Smooth muscle cell of the brain vasculature (primary cell): ENCODE measurements at regions not wholly inside any gene's neighbourhood (a gene's known extent, or its start where the extent isn't known, plus 50 kb on each side); places are given as distances from the start of the nearest gene placed in this dataset.

Experiments
- DNase-seq: peaks from one replicate; pipeline ENCODE4 v3.0.0-alpha.2; 2012; ENCODE audit warnings: low read depth, low spot score

DNA sequence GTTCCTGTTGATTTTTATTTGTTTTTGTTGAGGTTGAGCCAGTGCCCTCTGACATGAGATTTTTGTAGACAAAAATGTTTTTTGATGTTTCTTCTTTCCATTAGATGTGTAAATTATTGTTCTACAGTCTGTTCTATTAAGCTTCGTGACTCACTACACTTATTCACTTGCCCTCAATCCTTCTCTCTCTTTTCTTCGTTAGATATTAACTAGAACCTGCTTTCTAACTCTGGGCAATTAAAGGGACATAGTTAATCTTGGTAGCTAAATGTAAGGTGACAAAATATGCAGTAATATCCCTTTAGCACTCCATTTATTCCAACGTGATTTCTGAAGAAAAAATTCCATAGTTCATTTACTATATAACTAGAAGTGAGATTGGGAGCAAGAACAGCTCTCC, 333.9 kb downstream of the PDHA2 start:
- DNase-seq = no peak

- DNase-seq = no peak
Measured at GRCh38 chr4:96175871-96176270, 336.0 kb downstream of the PDHA2 start.

GRCh38 chr4:96183611-96184010, 343.7 kb downstream of the PDHA2 start:
- DNase-seq = no peak

DNA sequence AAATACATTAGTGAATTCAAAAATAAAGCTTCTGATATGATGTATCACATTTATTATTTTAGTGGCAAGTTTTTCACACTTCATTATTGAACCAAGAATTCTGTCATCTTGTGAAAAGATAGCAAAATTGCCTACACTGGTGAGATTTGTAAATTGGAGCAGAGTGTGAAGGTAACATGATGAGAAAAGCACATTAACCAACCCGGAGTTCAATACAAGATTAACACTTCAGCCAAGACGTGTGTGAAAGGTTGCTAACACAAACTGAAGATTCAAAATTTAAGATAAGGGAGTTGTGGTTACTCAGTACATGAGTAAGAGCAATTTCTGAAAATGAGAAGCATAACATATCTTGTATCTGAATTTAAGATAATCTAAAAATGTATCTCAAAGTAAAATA, 346.7 kb downstream of the PDHA2 start:
- no peak for DNase-seq

DNA sequence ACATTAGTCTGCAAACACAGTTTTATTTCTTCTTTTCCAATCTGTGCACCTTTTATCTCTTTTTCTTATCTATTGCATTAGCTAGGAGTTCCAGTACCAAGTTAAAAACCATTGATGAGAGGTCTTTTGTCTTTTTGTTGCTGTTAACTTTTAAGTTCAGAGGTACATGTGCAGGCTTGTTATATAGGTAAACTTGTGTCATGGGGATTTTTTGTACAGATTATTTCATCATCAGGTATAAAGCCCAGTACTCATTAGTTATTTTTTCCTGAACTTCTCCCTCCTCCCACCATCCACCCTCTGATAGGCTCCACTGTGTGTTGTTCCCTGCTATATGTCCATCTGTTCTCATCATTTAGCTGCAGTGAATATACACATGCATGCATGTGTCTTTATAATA, 349.9 kb downstream of the PDHA2 start:
- DNase-seq = no peak

DNA sequence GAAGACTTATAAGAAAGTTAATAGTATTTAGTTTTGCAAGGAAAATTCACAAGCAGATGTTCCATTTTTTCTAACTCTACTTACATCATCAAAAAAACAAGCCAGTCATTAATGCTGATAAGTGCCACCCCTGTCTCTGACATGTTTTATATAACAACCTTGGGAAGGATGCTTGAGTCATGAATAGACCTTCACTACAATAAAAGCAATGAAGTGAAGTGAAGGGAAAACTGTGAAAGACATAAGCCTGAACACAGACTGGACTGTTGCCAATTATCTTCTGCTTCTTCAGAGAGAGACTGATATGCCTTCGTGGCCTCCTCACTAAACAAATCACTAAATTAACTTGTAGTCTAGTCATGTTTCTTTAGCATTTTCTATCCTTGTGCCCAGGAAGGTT, 353.2 kb downstream of the PDHA2 start:
- no peak for DNase-seq

- no peak for DNase-seq
Measured at GRCh38 chr4:96194993-96195392, 355.1 kb downstream of the PDHA2 start.

- DNase-seq = no peak
Measured at GRCh38 chr4:96205143-96205936, 365.4 kb downstream of the PDHA2 start.

DNA sequence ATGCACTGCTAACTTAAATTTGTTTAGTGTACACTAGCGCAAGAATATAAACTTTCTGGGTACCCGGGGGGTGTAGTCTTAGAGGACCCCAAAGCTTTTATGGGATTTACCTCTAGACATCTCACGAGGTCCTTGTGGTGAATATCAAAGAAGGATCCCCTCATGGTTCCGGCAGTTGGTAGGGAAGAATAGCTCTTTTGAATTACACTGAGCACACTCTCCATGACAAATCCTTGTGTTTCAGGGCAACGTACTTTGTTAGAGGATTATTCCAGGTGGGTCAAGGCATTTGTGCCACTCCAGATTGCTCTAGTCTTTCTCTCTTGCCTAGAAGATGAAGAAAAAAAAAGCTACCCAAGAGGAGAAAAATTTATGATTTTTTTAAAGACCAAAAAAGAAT, 387.6 kb downstream of the PDHA2 start:
- DNase-seq = no peak

DNA sequence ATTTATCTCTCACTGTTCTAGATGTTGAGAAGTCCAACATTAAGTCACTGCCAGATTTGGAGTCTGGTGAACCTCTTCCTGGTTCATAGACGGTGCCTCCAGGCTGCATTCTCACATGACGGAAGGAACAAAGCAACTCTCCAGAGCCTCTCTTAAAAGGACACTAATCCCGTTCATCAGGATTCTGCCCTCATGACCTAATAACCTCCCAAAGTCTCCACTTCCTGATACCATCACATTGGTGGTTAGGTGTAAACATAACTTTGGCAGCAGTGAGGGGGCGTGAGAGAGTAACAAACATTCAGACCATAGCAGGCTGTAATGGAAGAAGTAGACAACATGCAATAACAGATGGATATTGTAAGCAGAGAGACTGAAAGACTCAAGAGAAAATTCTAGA, 388.6 kb downstream of the PDHA2 start:
- DNase-seq = no peak

DNA sequence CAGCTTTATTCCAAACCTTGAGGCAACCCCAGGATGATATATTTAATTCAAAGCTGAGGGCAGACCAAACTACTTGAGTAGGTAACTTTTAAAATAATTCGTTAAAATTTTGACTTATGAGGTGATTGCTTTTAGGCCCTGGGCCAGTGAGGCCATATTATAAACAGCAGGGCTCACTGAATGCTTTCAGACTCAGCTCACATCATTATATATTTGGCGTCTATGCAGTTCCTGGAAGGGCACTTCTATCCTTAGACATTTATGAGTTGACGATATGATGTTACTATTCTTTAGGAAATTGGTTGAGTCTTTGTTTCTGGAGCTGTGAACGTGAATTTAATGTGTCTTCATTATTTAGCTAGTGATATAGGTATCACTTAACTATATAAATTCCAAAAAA, 400.1 kb downstream of the PDHA2 start:
- no peak for DNase-seq

GRCh38 chr4:96241819-96242218, 401.9 kb downstream of the PDHA2 start:
- DNase-seq = no peak

GRCh38 chr4:96247096-96247495, 407.2 kb downstream of the PDHA2 start:
- DNase-seq = no peak

- no peak for DNase-seq
Measured at GRCh38 chr4:96248225-96248624, 408.3 kb downstream of the PDHA2 start.

DNA sequence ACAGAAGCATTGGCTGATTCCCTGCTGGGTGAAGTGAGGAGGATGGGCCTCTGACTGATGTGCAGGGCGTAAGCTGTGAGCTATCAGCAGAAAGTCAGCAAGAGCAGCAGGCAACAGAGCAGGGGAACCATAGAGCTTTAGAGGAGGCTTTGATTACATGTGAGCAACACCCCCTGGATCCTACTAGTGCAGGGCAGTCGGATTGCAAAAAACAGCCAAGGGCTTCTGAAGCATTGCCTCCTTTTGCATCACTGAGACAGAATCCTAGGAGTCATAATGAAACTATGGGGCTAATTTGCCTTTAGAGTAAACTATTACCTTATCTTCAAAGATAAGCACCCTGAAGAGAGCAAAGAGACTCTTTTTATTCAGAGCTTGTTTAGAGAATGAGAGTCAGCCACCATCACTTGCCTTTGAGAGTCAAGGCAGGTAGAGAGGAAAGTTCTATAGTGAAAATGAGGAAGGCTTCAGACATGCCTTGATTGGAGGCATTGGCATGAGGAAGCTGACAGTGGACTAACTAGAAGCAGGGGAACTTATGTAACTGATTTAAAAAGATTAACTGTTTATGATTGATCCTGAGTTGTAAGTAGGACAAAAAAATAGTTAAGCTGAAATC, 420.3 kb downstream of the PDHA2 start:
- DNase-seq = no peak

- no peak for DNase-seq
Measured at GRCh38 chr4:96262057-96262456, 422.2 kb downstream of the PDHA2 start.

DNA sequence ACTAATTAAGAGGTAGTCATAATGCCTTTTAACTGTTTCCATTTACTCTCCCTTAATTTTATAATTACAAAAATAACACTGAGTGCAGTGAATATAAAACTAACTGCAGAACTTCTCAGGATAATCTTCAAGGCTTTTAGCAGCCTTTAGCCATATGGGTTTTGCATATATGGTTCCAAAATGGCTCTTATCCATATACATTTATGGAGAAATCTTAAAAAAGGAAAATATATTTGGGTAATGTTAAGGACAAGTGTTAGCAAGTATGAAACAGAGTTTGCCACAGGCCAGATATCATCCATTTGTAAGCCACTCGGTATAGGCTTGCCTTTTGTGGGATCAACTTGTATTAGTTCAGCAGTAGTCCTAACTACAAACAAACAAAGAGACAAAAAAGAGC, 423.4 kb downstream of the PDHA2 start:
- DNase-seq = no peak

DNA sequence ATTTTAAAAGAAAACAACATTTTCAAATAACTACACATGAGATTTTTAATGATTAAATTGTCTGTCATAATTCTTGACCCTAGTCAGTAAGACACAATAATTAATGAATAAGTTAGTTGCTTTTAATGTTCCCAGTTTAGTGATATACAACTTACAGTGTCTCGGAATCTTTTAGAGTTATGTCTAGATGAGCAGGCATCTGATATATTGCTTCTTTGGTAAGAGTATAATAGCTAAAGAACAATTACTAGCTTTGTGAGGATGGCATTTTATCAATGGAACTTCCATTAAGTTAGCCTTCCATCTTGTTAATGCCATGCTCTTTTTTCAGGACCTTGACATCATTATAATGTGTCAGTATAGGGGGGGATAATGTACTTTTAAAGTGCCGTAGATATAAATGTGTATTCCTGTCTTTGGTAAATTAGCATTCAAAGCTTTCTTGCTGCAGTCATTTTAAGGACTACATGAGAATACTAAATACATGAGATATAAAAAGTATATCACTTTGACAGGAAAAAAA, 425.1 kb downstream of the PDHA2 start:
- DNase-seq = no peak

DNA sequence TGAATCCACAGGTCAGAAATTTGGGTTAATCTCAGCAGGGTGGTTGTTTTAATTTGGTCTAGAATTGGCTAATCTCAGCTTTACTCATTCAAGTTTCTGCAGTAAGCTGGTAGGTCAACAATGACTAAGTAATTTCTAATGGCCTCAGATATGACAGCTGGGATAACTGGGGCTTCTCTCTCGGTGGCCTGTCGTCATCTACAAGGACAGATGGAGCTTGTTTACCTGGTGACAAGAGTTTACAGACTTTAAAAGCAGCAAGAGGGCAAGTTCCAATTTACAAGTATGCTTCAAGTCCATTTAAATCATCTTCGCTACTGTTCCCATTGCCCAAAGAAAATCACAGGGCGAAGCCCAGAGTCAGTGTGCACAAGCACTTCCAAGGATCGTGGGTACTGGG, 453.9 kb downstream of the PDHA2 start:
- DNase-seq = no peak

- DNase-seq = no peak
Measured at GRCh38 chr4:96295143-96295741, 455.3 kb downstream of the PDHA2 start.

GRCh38 chr4:96301715-96302114, 461.8 kb downstream of the PDHA2 start:
- DNase-seq = no peak

DNA sequence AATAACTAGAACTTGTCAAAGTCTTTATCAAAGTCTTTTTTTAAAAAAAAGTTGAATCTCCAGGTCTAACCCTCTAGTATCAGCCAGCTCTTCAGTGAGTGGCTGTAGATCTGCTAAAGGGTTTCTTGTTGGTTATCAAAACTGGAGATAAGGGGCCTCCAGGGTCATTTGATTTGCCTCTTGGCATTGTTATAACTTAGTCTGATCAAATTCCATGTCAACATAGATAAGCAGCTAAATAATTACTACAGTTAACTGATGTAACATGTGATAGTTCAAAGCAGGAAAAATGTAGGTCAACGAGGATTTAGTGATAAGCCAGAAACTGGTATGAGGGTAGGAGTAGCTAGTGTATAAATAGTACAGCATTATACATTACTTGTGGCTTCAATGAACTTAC, 465.1 kb downstream of the PDHA2 start:
- DNase-seq = no peak
